IPS-20b (cell line): ENCODE measurements at regions not wholly inside any gene's neighbourhood (a gene's known extent, or its start where the extent isn't known, plus 50 kb on each side); places are given as distances from the start of the nearest gene placed in this dataset.
A peak's percentile ranks its signal among the peaks of the same experiment; 100 is the strongest.

Experiments
- H3K27ac ChIP-seq: one replicate; pipeline ENCODE4 v1.5.1; 2013; ENCODE audit warnings: low read length
- H3K27me3 ChIP-seq: 2 replicates; pipeline ENCODE4 v1.6.1; 2013; ENCODE audit warnings: mild to moderate bottlenecking, low read length, inconsistent platforms; ENCODE audit not compliant: insufficient read depth
- H3K36me3 ChIP-seq: 2 replicates; pipeline ENCODE4 v1.6.1; 2013; ENCODE audit warnings: low read depth, mild to moderate bottlenecking, inconsistent platforms, low read length, moderate library complexity; ENCODE audit not compliant: insufficient read depth
- H3K4me1 ChIP-seq: 2 replicates; pipeline ENCODE4 v1.6.1; 2013; ENCODE audit warnings: mild to moderate bottlenecking, control low read depth, inconsistent platforms, low read length, moderate library complexity; ENCODE audit not compliant: insufficient read depth
- H3K4me3 ChIP-seq: 2 replicates; pipeline ENCODE4 v1.5.1; 2013; ENCODE audit warnings: mild to moderate bottlenecking, low read length, inconsistent platforms
- H3K9ac ChIP-seq: 2 replicates; pipeline ENCODE4 v1.6.1; 2013; ENCODE audit warnings: low read depth, mild to moderate bottlenecking, inconsistent platforms, low read length, moderate library complexity
- H3K9me3 ChIP-seq: 2 replicates; pipeline ENCODE4 v1.6.1; 2013; ENCODE audit warnings: mild to moderate bottlenecking, low read depth, low read length, inconsistent platforms; ENCODE audit not compliant: insufficient read depth

DNA sequence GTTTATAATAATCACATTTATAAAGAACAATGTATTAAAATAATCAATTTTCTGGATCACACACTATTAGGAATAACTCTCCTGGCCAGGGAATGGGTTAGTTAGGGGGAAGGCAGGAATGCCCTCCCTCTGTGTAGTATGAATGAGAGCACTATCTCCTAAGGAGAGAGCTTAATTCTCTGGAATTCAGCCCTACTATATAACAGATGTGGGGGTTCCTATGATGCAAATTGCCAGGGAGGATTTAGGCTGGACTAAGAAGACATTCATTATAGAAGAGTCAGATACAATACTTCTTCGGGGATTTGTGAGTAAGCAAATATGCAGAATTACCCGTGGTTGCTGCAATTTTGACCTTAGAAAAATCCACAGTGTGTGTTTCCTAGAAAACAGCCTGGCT is 250.1 kb upstream of the VRK2 start:
- peak overlapping the region; percentile 54 for H3K4me3 ChIP-seq
- no peaks in the 10 kb centered on the region for H3K27me3 ChIP-seq
- peaks cover 10% of the 10 kb centered on the region; the same call in 1 of the 2 replicates for H3K36me3 ChIP-seq
- peaks cover 20% of the 10 kb centered on the region; the same call in 1 of the 2 replicates for H3K4me1 ChIP-seq
- H3K9me3 ChIP-seq = peaks cover 11% of the 10 kb centered on the region; the same call in 1 of the 2 replicates
- peak overlapping the region; percentile 95 for H3K27ac ChIP-seq
- H3K9ac ChIP-seq = peak overlapping the region; percentile 75

DNA sequence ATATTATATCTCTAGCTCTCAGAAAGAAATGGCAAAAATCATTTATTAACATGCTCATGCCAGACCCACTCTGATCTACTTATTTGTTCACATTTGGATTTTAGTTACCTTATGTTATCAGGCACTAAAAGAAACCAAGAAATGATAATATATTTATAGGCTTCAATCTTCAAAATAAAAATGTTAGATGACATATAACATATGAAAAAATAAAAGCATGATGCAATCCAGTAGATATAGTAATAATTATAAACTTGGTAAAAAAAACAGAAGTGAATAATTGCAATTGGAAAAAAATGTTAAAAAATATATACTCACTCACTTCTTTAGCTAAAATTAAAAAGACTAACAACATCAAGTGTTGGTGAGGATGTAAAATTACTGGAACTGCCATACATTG is 248.3 kb upstream of the VRK2 start:
- H3K9me3 ChIP-seq = peaks cover 11% of the 10 kb centered on the region; the same call in 1 of the 2 replicates
- peaks cover 20% of the 10 kb centered on the region; the same call in 1 of the 2 replicates for H3K4me1 ChIP-seq
- H3K36me3 ChIP-seq = peaks cover 10% of the 10 kb centered on the region; the same call in 1 of the 2 replicates
- no peak overlapping the region for H3K4me3 ChIP-seq
- H3K27me3 ChIP-seq = no peaks in the 10 kb centered on the region
- no peak overlapping the region for H3K9ac ChIP-seq
- no peak overlapping the region for H3K27ac ChIP-seq

DNA sequence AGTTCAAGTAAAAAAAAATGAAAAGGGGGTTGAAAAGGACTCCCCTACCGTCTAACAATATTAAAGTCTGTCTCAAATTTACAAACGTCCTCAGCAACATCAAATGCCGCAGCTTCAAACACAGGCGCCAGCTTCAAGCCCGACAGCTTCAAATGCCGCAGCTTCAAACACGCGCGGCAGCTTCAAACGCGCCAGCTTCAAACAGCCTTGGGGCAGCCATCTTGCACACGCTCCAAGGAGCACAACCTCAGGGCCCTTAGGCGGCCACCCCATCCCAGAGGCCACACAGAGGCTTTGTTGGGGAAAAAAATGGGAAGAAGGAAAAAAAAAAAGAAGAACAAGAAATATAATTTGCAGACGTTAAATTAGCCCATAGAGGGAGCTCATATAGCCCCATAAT is 244.4 kb upstream of the VRK2 start:
- Histone ChIP-seq H3K36me3 (peaks cover 10% of the 10 kb centered on the region; the same call in 1 of the 2 replicates), H3K9ac (no peak overlapping the region), H3K4me3 (no peak overlapping the region), H3K27ac (no peak overlapping the region), H3K9me3 (peaks cover 11% of the 10 kb centered on the region; the same call in 1 of the 2 replicates), H3K4me1 (peaks cover 2% of the 10 kb centered on the region; the same call in 1 of the 2 replicates), H3K27me3 (no peaks in the 10 kb centered on the region)

DNA sequence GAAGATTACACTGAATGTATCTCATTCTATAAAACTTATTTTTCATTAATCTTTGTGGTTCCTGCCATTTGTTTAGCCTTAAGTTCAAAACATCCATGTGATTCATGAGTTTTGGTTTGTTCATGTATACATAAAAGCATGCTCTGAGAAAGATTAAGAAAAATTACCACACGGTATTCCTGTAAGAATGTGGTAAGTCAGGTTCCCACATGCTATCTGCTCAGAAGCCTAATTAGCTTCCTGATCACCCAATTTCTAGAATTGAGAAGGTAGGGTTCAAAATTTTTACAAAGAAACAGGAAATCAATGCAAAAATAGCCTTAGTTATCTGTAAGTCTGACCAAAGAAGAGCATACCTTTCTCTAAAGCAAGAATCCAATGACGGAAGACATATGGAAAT is 241.6 kb upstream of the VRK2 start:
- no peaks in the 10 kb centered on the region for H3K27me3 ChIP-seq
- no peak overlapping the region for H3K9ac ChIP-seq
- H3K27ac ChIP-seq = no peak overlapping the region
- no peaks in the 10 kb centered on the region for H3K36me3 ChIP-seq
- no peaks in the 10 kb centered on the region for H3K9me3 ChIP-seq
- H3K4me1 ChIP-seq = no peaks in the 10 kb centered on the region
- H3K4me3 ChIP-seq = no peak overlapping the region

DNA sequence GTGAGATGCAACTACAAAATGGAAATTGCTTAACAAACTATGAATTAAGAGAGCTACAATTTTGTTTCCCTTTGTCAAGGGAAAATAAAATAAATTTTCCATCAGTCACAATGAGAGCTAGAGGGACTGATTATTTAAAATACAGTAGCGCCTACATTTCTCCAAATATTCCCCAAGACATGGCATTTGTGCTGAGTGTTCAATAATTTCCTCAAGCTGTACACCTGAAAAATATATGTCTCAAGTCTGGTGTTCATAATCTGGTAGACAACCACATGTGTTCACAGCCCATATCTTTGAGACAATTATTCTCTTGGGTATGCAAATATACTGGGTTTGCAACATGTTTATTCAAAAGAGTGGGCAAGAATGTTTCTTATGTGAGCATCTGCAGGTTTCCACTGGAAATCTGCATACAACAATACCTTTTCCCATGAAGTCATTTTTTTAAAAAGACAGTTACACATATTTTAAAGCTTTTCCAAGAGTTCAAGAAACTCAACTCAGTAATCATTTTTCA is 240.1 kb upstream of the VRK2 start:
- H3K27ac ChIP-seq = no peak overlapping the region
- no peaks in the 10 kb centered on the region for H3K4me1 ChIP-seq
- H3K27me3 ChIP-seq = no peaks in the 10 kb centered on the region
- H3K9ac ChIP-seq = no peak overlapping the region
- no peaks in the 10 kb centered on the region for H3K9me3 ChIP-seq
- no peak overlapping the region for H3K4me3 ChIP-seq
- no peaks in the 10 kb centered on the region for H3K36me3 ChIP-seq

DNA sequence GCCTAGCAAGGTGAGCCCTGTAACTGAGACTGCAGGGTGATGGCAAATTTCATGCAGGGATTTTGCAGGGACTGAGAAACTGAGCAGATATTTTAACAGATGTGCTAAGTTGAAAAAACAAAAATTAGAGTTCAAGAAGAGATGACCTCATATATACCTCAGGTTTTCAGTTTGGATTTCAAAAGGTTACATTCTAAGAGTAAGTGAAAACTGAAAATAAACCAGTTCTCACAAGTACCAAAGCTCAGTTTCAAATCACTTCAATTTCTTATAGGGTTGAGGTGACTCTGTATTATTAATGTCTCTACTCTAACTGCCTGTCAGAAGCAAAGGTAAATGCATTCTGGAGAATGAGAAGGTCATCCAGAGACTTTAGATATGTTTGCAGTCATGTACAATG is 237.4 kb upstream of the VRK2 start:
- Histone ChIP-seq H3K4me3 (no peak overlapping the region), H3K27me3 (no peaks in the 10 kb centered on the region), H3K9me3 (no peaks in the 10 kb centered on the region), H3K36me3 (no peaks in the 10 kb centered on the region), H3K27ac (no peak overlapping the region), H3K9ac (no peak overlapping the region), H3K4me1 (no peaks in the 10 kb centered on the region)

DNA sequence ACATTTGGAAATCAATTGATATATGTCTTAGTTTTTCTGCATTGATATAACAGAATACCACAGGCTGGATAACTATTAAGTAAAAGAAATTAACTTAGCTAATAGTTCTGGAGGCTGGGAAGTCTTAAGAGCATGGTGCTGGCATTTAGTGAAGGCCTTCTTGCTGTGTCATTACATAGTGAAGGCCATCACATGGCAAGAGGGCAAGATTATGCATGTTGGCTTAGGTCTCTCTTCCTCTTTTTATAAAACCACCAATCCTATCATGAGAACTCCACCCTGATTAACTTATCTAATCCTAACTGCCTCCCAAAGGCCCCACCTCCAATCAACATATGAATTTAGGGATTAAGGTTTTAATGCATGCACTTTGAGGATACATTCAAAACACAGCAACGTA is 225.5 kb upstream of the VRK2 start:
- no peaks in the 10 kb centered on the region for H3K36me3 ChIP-seq
- H3K27ac ChIP-seq = no peak overlapping the region
- no peaks in the 10 kb centered on the region for H3K9me3 ChIP-seq
- no peaks in the 10 kb centered on the region for H3K27me3 ChIP-seq
- H3K4me1 ChIP-seq = no peaks in the 10 kb centered on the region
- H3K4me3 ChIP-seq = no peak overlapping the region
- H3K9ac ChIP-seq = no peak overlapping the region

DNA sequence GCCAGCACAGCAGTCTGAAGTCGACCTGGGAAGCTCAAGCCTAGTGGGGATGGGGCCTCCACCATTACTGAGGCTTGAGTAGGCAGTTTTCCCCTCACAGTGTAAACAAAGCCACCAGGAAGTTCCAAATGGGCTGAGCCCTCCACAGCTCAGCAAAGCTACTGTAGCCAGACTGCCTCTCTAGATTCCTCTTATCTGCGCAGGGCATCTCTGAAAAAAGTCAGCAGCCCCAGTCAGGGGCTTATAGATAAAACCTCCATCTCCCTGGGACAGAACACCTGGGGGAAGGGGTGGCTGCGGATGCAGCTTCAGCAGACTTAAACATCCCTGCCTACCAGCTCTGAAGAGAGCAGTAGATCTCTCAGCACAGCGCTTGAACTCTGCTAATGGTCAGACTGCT is 218.4 kb upstream of the VRK2 start:
- no peak overlapping the region for H3K9ac ChIP-seq
- no peaks in the 10 kb centered on the region for H3K9me3 ChIP-seq
- no peaks in the 10 kb centered on the region for H3K36me3 ChIP-seq
- no peak overlapping the region for H3K4me3 ChIP-seq
- H3K4me1 ChIP-seq = no peaks in the 10 kb centered on the region
- H3K27me3 ChIP-seq = no peaks in the 10 kb centered on the region
- no peak overlapping the region for H3K27ac ChIP-seq

DNA sequence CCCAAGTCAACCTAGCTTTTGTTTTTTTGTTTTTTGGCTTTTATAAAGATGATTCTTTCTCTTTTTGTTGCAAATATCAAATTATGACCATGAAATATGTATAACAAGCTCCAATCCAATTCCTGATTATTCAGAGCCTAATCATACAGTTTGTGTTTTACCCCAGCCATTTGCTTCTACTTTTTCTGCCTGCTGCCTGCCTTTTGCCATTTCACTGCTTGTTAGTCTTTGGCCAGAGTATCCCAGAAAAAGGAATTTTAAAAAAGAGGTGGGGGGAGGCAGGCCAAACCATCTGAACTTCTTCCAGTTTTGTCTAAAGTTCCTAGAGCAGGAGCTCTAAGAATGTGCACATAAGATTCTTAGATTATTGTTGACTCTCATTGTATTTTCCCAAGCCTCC is 211.9 kb upstream of the VRK2 start:
- no peaks in the 10 kb centered on the region for H3K4me1 ChIP-seq
- H3K4me3 ChIP-seq = no peak overlapping the region
- no peaks in the 10 kb centered on the region for H3K9me3 ChIP-seq
- H3K27me3 ChIP-seq = no peaks in the 10 kb centered on the region
- H3K36me3 ChIP-seq = no peaks in the 10 kb centered on the region
- H3K9ac ChIP-seq = no peak overlapping the region
- no peak overlapping the region for H3K27ac ChIP-seq

DNA sequence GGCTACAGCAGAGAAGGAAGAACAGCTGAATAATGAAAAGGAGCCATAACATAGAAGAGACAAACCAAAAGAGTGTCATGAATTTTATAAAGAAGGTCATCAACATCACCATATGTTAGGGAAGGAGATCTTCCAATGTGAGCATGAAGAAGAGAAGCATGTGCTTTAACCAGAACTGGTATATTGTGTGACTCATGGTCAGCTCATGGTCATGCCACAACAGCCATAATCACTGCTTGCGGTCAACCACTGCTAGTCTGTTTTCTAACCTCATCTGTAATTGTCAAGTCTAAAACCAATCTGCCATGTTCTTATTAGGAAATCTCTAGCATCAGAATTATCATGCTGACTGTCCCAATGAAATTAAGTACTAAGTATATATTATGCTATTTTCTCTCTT is 204.1 kb upstream of the VRK2 start:
- H3K9ac ChIP-seq = no peak overlapping the region
- no peaks in the 10 kb centered on the region for H3K27me3 ChIP-seq
- no peak overlapping the region for H3K4me3 ChIP-seq
- no peak overlapping the region for H3K27ac ChIP-seq
- H3K9me3 ChIP-seq = no peaks in the 10 kb centered on the region
- H3K36me3 ChIP-seq = no peaks in the 10 kb centered on the region
- H3K4me1 ChIP-seq = no peaks in the 10 kb centered on the region

DNA sequence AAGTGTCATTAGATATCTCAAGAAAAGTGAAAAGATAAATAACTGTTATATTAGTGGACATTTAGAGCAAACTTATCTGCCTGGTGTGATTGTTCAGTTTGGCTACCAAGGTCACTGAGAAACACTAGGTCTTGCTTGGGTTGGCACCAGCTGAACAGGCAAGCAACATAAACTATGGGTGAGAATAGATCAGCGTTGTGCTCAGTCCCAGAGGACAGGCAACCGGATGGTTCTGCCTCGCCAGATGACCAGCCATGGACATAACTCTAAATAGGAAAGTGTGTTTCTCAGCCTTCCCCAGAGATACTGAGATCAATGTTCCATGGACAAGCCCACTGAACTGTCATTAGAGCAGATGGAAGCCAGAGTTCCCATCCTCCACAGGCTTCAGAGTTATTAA is 203.4 kb upstream of the VRK2 start:
- no peaks in the 10 kb centered on the region for H3K27me3 ChIP-seq
- no peaks in the 10 kb centered on the region for H3K36me3 ChIP-seq
- no peak overlapping the region for H3K27ac ChIP-seq
- no peak overlapping the region for H3K4me3 ChIP-seq
- no peaks in the 10 kb centered on the region for H3K4me1 ChIP-seq
- no peak overlapping the region for H3K9ac ChIP-seq
- H3K9me3 ChIP-seq = no peaks in the 10 kb centered on the region

DNA sequence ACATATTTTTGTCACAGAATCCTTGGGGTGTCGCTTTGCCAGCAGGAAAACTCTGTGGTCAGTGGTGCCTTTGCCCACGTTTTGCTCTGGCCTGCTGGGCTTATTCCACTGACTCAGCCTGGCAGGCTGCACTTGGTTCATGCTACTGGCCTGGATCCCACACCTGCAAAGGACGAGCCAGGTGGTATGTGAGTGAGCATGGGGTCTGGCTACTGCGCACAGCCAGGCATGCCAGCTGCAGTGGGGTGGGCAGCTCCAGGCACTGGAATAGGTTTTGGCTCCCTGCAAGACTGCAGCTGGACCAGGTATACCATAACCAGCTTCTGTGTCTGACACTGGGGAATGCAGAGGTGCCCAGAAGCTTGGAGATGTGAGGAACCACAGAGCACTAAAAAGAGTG is 197.9 kb upstream of the VRK2 start:
- Histone ChIP-seq H3K27ac (no peak overlapping the region), H3K4me1 (no peaks in the 10 kb centered on the region), H3K9ac (no peak overlapping the region), H3K36me3 (no peaks in the 10 kb centered on the region), H3K4me3 (no peak overlapping the region), H3K27me3 (no peaks in the 10 kb centered on the region), H3K9me3 (no peaks in the 10 kb centered on the region)
